HFF-Myc (cell line): ENCODE measurements at regions not wholly inside any gene's neighbourhood (a gene's known extent, or its start where the extent isn't known, plus 50 kb on each side); places are given as distances from the start of the nearest gene placed in this dataset.

Experiments
- DNase-seq: peaks from one replicate; pipeline ENCODE4 v3.0.0-alpha.2; 2011; ENCODE audit warnings: low read depth; ENCODE audit errors: extremely low read depth
- H3K4me3 ChIP-seq: replicated peaks from 2 replicates; pipeline ENCODE4 v1.5.1; 2011; ENCODE audit warnings: low read depth, mild to moderate bottlenecking, control low read depth, low read length
- TF ChIP-seq, protein P1 (sequence below): IDR thresholded peaks from 2 replicates; pipeline ENCODE4 v1.5.1; 2012; ENCODE audit warnings: mild to moderate bottlenecking, low read depth, low read length, control low read depth; ENCODE audit errors: missing control alignments

DNA sequence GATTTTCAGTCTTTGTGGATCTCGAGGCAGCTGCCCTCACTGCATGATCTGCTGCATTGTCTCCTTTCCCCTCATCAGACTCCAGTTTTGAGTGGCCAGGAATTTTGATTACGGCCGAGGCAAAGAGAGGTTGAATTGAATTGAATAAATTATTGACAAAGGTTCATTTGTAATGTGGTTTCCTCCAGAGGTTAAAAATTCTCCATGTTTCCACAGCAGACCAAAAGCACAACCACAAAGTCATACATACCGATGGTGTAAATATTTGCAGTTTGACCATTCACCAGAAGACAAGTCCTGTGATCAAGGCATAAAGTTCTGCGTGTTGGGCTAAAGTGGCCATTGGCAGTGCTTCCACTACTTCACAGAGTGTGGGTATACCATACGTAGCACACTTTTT, 343.8 kb upstream of the MYT1L start:
- no peak overlapping the region for H3K4me3 ChIP-seq
- TF ChIP-seq, protein P1, sequence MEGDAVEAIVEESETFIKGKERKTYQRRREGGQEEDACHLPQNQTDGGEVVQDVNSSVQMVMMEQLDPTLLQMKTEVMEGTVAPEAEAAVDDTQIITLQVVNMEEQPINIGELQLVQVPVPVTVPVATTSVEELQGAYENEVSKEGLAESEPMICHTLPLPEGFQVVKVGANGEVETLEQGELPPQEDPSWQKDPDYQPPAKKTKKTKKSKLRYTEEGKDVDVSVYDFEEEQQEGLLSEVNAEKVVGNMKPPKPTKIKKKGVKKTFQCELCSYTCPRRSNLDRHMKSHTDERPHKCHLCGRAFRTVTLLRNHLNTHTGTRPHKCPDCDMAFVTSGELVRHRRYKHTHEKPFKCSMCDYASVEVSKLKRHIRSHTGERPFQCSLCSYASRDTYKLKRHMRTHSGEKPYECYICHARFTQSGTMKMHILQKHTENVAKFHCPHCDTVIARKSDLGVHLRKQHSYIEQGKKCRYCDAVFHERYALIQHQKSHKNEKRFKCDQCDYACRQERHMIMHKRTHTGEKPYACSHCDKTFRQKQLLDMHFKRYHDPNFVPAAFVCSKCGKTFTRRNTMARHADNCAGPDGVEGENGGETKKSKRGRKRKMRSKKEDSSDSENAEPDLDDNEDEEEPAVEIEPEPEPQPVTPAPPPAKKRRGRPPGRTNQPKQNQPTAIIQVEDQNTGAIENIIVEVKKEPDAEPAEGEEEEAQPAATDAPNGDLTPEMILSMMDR, result no peak
- DNase-seq, result no peak

DNA sequence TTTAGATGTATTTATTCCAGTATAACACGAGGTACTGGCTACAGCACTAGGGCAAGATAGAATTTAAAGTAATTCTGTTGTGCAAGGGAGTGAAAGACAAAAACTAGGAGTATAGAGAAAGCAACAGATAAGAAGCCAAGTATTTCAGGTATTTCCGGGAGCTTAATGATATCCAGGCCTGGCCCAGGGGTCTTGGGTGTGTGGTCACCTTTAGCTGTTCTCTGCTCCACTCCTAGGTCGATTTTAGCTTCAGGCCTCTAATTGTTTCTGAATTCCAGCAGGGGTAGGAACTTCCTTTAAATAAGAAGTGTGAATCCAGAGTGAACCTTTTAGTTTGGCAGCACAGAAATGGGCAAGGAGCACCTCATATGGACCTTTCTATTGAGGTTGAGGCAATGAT, 342.3 kb upstream of the MYT1L start:
- DNase-seq, result no peak
- TF ChIP-seq, protein P1, result no peak
- no peak overlapping the region for H3K4me3 ChIP-seq

DNA sequence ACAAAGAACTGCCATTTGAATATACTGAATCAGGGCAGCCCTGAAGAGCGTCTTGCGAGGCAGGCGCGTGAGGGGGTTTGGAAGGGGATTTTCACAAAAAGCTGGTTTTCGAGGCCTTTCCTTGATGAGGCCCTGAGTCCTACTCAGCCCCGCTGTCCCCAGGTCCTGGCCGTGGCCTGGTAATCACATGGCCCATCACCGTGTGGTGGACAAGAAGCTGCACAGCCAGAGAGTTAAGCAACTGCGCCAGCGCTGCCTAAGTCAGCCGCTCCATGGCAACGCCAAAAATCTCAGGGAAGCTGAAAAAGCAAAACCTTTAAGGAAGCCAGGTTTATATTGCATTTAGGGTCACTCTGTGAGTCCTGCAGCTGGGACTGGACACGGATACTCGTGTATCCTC, 341.2 kb upstream of the MYT1L start:
- TF ChIP-seq, protein P1, result no peak
- no peak overlapping the region for H3K4me3 ChIP-seq
- no peak for DNase-seq

DNA sequence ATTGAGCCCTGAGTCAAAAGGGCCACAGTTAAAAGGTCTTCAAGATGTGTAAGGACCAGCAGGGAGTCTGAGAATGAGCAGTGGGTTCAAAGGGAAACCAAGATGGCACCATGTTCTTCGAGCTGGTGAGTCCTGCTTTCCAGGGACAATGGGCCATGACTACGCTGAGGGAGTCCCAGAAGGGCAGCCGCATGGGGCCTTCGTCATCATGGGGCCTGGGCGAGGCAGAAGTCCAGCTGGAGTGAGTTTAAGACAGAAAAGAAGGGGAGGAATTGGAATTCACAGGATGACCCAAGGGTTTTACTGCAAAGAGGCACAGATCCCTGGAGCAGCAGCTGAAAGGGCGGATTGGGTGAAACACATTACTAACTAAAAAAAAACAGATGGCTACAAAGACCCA, 340.8 kb upstream of the MYT1L start:
- H3K4me3 ChIP-seq, result no peak overlapping the region
- no peak for DNase-seq
- TF ChIP-seq, protein P1, result no peak

DNA sequence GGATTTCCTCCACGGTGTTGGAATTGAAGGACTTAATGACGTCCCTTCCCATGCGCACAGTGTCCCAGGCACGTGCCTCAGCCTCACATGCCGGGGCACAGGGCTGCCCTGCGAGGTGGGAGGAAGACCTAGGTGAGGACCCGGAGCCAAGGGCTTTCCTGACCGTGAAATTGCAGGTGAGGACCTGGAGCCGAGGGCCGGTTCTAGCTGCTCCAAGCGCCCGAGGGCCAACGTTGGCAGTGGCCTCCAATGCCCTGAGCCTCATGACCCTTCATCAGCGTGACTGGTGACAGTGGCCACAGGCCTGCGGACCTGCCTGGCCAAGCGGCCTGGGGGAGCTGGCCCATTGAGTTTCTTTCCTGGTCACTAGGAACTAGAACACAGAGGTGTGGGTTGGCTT, 338.2 kb upstream of the MYT1L start:
- TF ChIP-seq, protein P1, result no peak
- DNase-seq, result no peak
- H3K4me3 ChIP-seq, result no peak overlapping the region

DNA sequence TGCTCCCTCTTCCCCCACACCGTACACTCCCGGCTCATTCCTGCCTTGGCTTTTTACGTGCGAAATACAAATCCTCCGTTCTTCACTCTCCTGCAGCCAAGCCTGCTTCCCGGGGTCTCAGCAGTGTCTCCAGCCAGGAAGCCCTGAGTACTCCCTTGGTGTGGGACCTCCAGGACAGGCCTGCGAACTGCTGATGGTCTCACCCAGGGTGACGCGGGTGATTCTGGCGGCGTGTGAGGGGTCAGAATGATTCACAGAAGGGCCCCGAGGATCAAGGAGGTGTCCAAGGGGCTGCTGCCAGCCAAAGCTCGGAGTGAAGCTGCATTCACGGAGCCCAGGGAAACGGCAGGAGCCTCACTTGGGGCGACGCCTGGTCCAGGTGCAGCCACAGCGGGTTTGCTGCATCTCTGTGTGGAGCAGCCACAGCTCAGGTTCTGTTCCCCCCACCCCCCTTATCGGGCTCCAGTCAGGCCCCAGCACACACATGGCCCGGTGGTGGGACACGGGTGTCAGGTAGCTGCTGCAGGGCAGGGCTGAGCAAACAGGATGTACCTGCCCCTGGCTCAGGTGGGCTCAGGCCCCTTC, 337.7 kb upstream of the MYT1L start:
- DNase-seq, result no peak
- no peak overlapping the region for H3K4me3 ChIP-seq
- TF ChIP-seq, protein P1, result no peak

DNA sequence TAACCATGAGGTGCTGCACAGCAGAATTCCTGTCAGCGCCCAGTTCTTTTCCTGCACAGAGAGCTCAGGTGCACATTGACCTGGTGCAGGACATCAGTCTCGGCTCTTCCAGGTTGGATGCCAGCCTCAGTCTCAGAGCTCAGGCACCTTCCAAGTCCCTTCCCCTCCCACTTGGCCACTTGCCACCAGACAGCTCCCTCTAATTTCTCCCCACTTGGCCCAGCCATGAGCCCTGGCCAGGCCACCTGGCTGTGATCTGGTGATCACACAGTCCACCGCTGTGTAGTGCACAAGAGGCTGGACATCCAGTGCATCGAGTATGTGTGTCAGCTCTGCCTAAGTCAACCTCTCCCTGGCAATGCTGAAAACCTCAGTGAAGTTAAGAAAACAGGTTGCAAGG, 336.6 kb upstream of the MYT1L start:
- H3K4me3 ChIP-seq, result no peak overlapping the region
- no peak for DNase-seq
- TF ChIP-seq, protein P1, result no peak
